HuH-7 (cell line): ENCODE measurements at regions not wholly inside any gene's neighbourhood (a gene's known extent, or its start where the extent isn't known, plus 50 kb on each side); places are given as distances from the start of the nearest gene placed in this dataset.
"Not testable (repeated sequence)": the region's sequence is repeated elsewhere in the genome, so short reads cannot be mapped to it uniquely, and the experiment has no call there.

Source experiments
- DNase-seq: peaks from one replicate; pipeline ENCODE4 v3.0.0; 2011; ENCODE audit warnings: low spot score

GRCh38 chr6:71722736-71723135 lies 163.6 kb upstream of the RIMS1 start:
- DNase-seq: no peak

- no peak for DNase-seq
Observed at GRCh38 chr6:71724456-71725125, 161.8 kb upstream of the RIMS1 start.

GRCh38 chr6:71725126-71725470 lies 161.3 kb upstream of the RIMS1 start:
- DNase-seq: no peak

- DNase-seq: no peak
Observed at GRCh38 chr6:71726121-71726520, 160.2 kb upstream of the RIMS1 start.

GRCh38 chr6:71727632-71728294 lies 158.6 kb upstream of the RIMS1 start:
- no peak for DNase-seq

- no peak for DNase-seq
Observed at GRCh38 chr6:71730284-71730683, 156.1 kb upstream of the RIMS1 start.

GRCh38 chr6:71733970-71734899 lies 152.1 kb upstream of the RIMS1 start:
- DNase-seq: no peak

GRCh38 chr6:71737953-71738352 lies 148.4 kb upstream of the RIMS1 start:
- no peak for DNase-seq

- no peak for DNase-seq
Observed at GRCh38 chr6:71745525-71745924, 140.8 kb upstream of the RIMS1 start.

GRCh38 chr6:71766146-71766760 lies 120.1 kb upstream of the RIMS1 start:
- DNase-seq: no peak

- no peak for DNase-seq
Observed at GRCh38 chr6:71766796-71767195, 119.6 kb upstream of the RIMS1 start.

- no peak for DNase-seq
Observed at GRCh38 chr6:71768356-71768755, 118.0 kb upstream of the RIMS1 start.

- DNase-seq: no peak
Observed at GRCh38 chr6:71808865-71809264, 77.5 kb upstream of the RIMS1 start.

- DNase-seq: no peak
Observed at GRCh38 chr6:71810880-71811279, 75.5 kb upstream of the RIMS1 start.

GRCh38 chr6:71822625-71823024 lies 63.7 kb upstream of the RIMS1 start:
- no peak for DNase-seq

- not testable (repeated sequence) for DNase-seq
Observed at GRCh38 chr6:71832110-71832764, 54.1 kb upstream of the RIMS1 start.
